CD4-positive, alpha-beta T cell treated with Interleukin-21 for 1 hour (primary cell): ENCODE measurements at regions not wholly inside any gene's neighbourhood (a gene's known extent, or its start where the extent isn't known, plus 50 kb on each side); places are given as distances from the start of the nearest gene placed in this dataset.
"Not testable (repeated sequence)": the region's sequence is repeated elsewhere in the genome, so short reads cannot be mapped to it uniquely, and the experiment has no call there.

Source experiments
- DNase-seq: peaks from one replicate; pipeline ENCODE4 v3.0.0-alpha.2; 2020

- DNase-seq = no peak
Observed at GRCh38 chr6:77173472-77174074, 289.7 kb downstream of the HTR1B start.

GRCh38 chr6:77172578-77172977 lies 290.7 kb downstream of the HTR1B start:
- no peak for DNase-seq

- DNase-seq = no peak
Observed at GRCh38 chr6:77159730-77160129, 303.6 kb downstream of the HTR1B start.

GRCh38 chr6:77151241-77151640 lies 312.1 kb downstream of the HTR1B start:
- DNase-seq = no peak

- no peak for DNase-seq
Observed at GRCh38 chr6:77150736-77151135, 312.6 kb downstream of the HTR1B start.

GRCh38 chr6:77145244-77145643 lies 318.0 kb downstream of the HTR1B start:
- no peak for DNase-seq

- no peak for DNase-seq
Observed at GRCh38 chr6:77143659-77144447, 319.4 kb downstream of the HTR1B start.

- no peak for DNase-seq
Observed at GRCh38 chr6:77136086-77136485, 327.2 kb downstream of the HTR1B start.

- DNase-seq = no peak
Observed at GRCh38 chr6:77133031-77133430, 330.3 kb downstream of the HTR1B start.

GRCh38 chr6:77131426-77131825 lies 331.9 kb downstream of the HTR1B start:
- DNase-seq = no peak

- DNase-seq = no peak
Observed at GRCh38 chr6:77124604-77125003, 338.7 kb downstream of the HTR1B start.

- no peak for DNase-seq
Observed at GRCh38 chr6:77123527-77123926, 339.8 kb downstream of the HTR1B start.

- no peak for DNase-seq
Observed at GRCh38 chr6:77106992-77107391, 356.3 kb downstream of the HTR1B start.

GRCh38 chr6:77105091-77105490 lies 358.2 kb downstream of the HTR1B start:
- DNase-seq = no peak

GRCh38 chr6:77097940-77098339 lies 365.4 kb downstream of the HTR1B start:
- no peak for DNase-seq

- DNase-seq = no peak
Observed at GRCh38 chr6:77095936-77096627, 367.2 kb downstream of the HTR1B start.

GRCh38 chr6:77094821-77095220 lies 368.5 kb downstream of the HTR1B start:
- no peak for DNase-seq

- DNase-seq = no peak
Observed at GRCh38 chr6:77092971-77093370, 370.3 kb downstream of the HTR1B start.

- DNase-seq = no peak
Observed at GRCh38 chr6:77089776-77090175, 373.5 kb downstream of the HTR1B start.

GRCh38 chr6:77087794-77088318 lies 375.4 kb downstream of the HTR1B start:
- not testable (repeated sequence) for DNase-seq

GRCh38 chr6:77074037-77074713 lies 389.1 kb downstream of the HTR1B start:
- no peak for DNase-seq

- DNase-seq = no peak
Observed at GRCh38 chr6:77073410-77073760, 389.9 kb downstream of the HTR1B start.

- DNase-seq = no peak
Observed at GRCh38 chr6:77072694-77073409, 390.4 kb downstream of the HTR1B start.
